ENCODE measurements at regions not wholly inside any gene's neighbourhood (a gene's known extent, or its start where the extent isn't known, plus 50 kb on each side); places are given as distances from the start of the nearest gene placed in this dataset.

DNA sequence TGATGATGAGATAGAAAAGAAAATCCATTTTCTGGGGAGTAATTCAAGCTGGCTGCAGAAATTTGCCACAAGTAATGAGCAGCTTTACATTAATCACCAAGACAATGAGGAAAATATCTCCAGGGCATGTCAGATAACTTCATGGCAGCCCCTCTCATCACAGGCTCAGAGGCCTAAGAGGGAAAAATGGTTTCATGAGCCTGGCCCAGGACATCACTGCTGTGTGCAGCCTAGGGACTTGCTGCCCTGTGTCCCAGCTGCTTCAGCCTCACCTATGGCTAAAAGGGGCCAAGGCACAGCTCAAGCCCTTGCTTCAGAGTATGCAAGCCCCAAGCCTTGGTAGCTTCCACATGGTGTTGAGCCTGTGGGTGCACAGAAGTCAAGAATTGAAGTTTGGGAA is 161.7 kb downstream of the OPA1 start:
- DNase-seq, result no peak

- DNase-seq, result no peak
These were observed 163.5 kb downstream of the OPA1 start for GRCh38 chr3:193756536-193756935.

GRCh38 chr3:193757457-193757856 is 164.4 kb downstream of the OPA1 start:
- DNase-seq, result no peak

GRCh38 chr3:193761969-193762368 is 169.0 kb downstream of the OPA1 start:
- DNase-seq, result no peak

DNA sequence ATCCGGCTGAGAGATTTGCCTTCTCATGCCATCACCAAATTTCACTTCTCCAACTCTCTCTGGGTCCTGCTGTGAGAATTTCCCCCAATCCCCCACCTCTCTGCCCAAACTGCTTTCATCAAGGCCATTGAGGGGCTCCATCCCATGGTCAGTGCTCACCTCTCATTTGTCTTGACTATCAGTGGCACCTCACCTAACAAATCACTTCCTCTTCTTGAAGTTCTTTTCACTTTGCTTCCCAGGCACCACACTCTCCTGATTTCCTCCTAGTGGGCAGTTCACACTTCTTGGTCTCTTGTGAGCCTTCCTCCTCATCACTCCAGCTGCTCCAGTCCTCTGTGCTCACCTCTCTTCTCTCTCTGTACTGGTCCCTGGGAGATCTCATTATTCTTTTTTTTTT is 169.6 kb downstream of the OPA1 start:
- DNase-seq, result no peak

- no peak for DNase-seq
These were observed 172.0 kb downstream of the OPA1 start for GRCh38 chr3:193764959-193765358.

- DNase-seq, result no peak
These were observed 174.5 kb downstream of the OPA1 start for GRCh38 chr3:193767353-193768069.

DNA sequence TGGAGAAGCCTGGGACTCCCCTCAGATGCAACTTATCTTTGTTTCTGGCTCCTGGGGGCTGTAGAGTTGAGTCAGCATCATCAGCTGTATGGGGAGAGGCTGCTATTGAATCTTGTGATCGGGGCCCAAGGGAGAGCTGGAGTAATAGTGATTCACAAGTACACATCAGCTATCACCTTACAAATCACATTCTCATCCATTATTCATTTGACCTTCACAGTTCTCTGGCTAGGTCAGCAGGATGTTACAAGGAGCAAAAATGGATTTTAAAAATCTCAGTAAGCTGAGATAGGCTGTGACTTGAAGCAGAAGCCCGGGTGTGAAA is 175.0 kb downstream of the OPA1 start:
- no peak for DNase-seq

GRCh38 chr3:193769437-193769836 is 176.4 kb downstream of the OPA1 start:
- no peak for DNase-seq

DNA sequence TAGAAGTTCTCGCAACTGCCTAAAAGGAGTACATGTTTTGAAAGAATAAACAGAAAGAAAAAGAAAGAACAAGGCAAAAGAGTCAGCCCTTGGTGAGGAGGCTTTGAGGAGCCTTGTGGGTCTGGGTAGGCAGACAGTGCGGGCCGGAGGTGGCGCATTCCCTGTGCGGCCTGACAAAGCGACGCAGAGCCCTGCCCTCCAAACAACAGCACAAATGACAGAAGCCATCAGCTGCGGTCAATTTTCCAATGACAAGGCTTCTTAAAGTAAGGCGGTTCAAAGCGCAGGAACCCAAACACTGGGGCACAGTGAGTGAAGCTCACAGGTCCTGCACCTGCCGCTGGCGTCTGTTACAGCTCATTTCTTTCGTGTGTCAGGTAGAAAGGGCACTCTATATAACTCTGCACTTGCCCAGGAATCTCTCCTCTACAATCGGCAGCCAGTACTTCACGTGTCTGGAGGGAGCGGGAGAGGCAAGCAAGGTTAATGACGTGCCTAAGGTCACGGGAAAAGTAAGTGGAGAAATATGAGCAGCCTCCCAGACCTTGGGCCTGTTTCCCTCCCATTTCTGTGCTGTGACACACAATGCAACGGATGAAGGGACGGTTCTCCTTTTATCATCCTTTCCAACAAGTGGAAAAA is 178.1 kb downstream of the OPA1 start:
- DNase-seq, result no peak

GRCh38 chr3:193771653-193772421 is 178.8 kb downstream of the OPA1 start:
- no peak for DNase-seq

- DNase-seq, result no peak
These were observed 179.4 kb downstream of the OPA1 start for GRCh38 chr3:193772422-193772763.

DNA sequence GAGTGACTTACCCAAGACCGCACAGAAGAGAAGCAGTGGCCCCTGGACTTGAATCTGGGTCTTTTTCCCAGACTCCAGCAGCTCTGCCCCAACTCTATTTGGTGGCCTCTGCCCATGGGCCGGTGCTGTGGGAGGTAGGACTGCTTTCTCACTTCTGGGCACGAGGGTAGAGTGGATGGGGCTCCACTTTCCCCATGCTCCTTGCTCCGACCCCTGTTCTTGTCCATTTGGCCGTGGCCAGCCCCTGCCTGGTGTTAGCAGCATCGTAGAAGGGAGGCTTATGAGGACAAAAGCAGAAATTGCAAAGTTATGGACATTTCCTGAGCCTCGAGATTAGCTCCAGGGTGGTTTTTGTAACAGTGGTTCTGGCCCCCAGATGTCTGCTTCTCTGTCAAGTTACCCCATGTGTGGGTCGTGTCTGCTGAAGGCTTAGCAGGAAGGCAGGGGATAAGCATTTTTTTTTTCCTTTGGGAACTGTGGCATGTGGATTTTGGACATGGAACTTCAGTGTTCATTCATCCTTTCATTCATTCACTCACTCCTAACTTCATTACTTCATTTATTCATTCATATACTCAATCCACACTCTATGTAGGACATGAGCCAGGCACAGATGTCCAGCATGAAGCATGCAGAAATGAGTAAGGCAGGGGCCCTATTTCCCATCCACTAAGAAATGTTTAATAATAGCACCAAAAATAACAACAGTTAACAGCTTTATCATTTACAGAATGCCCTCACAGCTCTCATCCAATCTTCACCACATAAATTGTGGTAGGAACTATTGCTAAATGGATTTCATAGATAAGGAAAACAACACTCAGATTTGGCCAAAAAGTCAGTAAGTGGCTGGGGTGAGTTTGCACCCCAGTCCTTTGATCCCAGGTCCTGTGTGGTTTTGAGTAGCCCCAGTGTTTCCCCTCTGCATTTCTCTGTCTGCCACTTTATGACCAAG is 180.5 kb downstream of the OPA1 start:
- no peak for DNase-seq

- no peak for DNase-seq
These were observed 181.4 kb downstream of the OPA1 start for GRCh38 chr3:193774272-193774915.

- no peak for DNase-seq
These were observed 181.9 kb downstream of the OPA1 start for GRCh38 chr3:193774916-193775285.

GRCh38 chr3:193775421-193776077 is 182.5 kb downstream of the OPA1 start:
- no peak for DNase-seq

DNA sequence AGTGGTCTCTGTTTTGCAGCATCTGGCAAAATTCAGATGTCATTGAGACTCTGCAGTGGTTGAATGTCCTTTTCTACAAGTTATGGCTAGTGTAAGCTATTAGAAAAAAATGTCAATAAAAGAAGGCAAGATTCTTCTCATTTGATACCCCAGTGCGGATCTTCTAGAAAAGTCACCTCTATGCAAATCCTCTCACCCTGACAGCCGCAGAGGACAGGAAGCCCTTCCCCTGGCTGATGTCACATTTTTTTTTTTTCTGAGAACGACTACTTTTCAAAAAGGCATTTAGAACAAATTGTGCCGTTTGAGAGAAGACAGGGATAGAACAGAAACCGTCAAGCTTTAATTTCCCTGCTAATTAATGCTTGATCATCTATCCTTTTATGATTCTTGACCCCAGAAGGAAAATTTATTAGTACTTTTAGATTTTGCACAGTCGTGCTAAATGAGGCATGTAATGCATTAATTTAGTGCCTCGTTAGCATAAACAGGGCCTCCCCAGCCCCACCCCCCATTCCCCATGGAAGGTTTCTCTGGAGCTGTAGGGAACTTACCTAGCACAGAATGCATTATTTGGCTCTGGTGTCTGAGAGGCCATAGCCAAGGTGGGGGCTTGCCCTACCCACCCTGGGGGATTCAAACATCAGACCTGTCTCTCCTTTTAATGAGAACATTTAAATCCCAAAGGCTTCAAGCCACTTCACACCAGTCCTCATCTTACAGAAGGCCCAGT is 183.8 kb downstream of the OPA1 start:
- no peak for DNase-seq

GRCh38 chr3:193777524-193777923 is 184.5 kb downstream of the OPA1 start:
- no peak for DNase-seq

DNA sequence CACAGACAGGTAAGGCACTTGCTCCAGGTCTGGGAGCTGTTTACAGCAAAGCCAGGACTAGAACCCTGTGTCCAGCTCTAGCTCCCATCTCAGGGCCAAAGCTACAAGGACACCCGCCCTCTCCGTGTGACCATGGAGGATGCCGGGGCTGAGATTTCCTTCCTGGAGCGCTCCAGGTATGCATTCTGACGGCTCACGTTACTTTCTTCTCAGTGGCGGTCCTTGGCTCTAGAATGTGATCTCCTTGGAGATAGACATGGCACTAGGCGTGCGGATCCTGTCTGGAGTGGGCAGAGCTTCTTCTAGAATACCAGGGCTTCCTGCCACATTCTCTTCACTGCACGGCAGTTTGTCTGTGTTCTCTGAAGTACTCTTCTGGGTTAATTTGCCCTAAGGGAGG is 185.7 kb downstream of the OPA1 start:
- no peak for DNase-seq

DNA sequence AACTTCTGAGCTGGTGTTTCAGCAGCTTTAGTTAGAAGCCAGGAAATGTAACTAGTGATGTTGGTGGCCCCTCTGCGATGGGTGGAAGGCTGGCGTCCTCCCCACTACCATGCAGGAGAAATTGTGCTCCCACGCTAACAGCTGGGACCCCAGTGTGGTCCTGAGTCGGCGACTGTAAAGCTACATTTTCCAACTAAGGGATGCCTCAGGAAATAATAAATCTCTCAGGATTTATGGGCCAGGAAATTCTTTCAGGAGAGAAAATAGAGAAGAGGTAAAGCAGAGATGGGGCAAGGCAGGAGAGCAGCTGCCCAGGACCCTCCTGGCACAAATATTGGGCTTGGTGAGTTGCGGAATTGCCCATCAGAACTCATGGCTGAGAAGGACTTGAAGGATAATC is 186.9 kb downstream of the OPA1 start:
- no peak for DNase-seq

DNA sequence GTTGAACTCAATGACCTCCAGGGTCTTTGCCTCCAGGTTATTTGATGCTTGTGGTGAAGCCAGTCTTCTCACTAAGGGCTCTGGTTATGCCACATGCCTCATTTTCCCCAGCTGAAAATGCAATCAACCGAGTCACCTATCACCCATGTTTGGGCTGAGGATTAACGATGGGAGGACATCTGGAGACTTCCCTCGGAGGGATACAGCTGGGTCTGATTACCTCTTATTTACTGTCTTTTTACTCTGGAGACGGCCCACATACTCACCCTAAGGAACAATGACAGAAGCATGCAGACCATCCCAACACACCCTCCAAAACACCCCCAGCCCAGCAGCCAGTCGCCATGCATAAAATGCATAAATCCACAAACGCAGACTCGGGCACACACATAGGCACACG is 187.4 kb downstream of the OPA1 start:
- DNase-seq, result no peak

All from activated naive CD4-positive, alpha-beta T cell (primary cell).